SK-N-DZ (cell line): ENCODE measurements at regions not wholly inside any gene's neighbourhood (a gene's known extent, or its start where the extent isn't known, plus 50 kb on each side); places are given as distances from the start of the nearest gene placed in this dataset.

Experiments
- DNase-seq: peaks from one replicate; pipeline ENCODE4 v3.0.0-alpha.2; 2015; ENCODE audit warnings: low spot score

GRCh38 chr4:102440498-102440897, 60.7 kb upstream of the NFKB1 start:
- DNase-seq: no peak

DNA sequence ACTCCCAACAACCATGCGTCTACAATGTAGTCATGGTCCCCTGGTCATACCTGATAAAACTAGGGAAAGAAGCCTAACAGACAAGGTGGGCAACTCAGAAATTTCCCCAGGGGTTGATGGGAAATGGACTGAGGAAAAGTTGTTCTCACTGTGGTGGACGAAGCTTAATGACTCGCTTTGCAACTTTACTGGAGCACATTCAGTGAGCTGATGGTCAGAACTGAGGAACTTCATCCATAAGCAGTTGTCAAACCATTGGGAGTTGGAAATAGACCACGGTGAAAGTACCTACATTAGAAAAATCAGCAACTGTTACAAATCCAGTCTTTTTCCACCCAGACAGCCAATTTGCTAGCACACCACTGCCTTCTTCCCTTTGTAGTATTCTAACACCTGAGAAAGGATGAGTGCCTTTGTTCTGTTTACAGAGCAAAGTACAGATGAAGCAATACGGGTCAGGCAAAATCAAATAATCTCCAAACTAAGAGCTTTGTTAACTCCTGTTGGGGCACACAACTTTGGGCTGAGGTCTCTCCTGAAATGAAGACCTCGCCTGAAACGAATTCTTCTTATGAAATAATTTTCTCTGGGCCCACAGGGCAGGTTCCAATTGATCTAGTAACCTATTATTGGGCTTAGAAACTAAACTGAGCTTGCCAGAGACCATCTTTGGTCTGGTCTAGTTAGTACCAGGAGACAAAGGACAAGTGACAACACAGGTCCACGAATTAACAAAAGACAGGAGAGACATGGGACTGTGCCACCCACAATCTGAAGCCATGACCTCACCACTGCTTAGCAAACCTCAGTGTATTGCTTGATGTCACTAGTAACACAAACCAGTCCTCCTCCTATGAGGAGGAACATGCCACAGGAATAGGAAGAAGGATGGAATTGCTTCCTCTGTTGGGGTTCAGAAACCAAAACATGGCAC, 58.9 kb upstream of the NFKB1 start:
- no peak for DNase-seq

DNA sequence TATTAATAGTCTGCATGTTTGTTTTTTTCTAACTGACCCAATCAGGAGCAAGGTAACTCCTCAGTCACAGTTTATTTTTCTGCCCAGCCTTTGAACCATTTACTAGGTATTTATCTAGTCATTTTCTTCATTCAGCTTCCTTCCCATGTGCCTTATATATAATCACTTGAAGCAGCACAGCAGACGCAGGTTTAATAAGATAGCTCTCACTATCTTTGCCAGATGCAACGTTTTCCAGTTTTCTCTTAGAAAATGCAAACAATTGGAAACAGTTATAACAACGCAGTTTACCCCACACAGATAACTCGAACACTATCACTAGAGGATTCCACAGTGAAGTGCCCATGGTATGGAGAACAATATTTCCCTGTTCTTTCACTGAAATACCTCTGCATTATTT, 56.4 kb upstream of the NFKB1 start:
- DNase-seq: no peak

DNA sequence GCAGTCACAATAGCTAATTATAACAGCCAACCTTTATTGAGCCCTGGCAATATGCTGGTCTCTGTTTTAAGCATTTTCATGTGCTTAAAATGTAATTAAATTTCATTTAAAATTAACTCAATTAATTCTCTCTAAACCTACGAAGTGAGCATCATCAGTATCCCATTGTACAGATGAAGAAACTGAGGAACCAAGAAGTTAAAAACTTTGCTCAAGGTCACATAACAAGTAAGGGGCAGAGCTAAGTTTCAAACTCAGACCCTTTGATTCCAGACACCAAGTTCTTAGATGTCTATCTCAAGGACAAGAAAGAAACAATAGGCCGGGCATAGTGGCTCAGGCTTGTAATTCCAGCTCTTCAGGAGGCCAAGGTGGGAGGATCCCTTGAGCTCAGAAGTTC, 55.9 kb upstream of the NFKB1 start:
- no peak for DNase-seq

DNA sequence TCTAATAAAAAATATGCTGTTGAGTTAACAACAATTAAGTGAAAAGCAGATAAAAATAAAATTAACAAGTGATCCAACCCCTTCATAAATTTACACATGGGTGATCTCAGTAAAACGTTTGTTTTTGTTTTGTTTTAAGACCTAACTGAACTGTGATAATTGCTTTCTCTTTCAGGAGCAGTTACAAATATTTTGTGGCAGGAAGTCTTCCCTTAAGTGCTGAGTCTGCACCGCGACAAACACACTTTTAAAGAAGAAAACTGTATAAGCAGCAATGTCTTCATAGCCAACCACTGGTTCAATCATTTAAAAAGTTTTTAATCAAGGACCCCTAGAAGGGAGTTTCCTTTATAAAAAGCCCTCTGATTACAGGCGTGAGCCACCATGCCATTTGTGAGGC, 53.7 kb upstream of the NFKB1 start:
- no peak for DNase-seq

DNA sequence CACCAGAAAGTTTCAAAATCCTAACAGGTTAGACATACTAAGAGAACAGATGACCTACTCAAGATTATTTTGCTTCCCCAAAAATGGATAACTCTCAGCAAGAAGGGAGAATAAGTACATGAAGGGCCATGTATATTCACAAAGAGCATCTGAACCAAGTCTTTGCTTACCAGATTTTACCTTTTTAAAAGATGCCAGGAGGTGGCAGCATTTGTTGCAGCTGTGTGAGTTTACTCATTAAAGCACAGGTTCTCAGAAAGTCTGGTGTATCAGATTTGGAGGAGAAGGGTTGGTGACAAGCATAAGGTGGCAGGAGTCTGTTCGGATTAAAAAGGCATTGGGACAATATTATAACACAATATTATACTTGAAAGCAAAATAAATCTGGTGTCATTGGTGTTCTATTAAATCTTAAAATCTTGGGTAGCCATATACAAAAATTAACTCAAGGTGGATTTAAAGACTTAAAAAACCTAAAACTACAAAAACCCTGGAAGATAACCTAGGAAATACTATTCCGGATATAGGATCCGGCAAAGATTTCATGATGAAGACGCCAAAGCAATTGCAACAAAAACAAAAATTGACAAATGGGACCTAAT, 51.3 kb upstream of the NFKB1 start:
- DNase-seq: peak; percentile 60

DNA sequence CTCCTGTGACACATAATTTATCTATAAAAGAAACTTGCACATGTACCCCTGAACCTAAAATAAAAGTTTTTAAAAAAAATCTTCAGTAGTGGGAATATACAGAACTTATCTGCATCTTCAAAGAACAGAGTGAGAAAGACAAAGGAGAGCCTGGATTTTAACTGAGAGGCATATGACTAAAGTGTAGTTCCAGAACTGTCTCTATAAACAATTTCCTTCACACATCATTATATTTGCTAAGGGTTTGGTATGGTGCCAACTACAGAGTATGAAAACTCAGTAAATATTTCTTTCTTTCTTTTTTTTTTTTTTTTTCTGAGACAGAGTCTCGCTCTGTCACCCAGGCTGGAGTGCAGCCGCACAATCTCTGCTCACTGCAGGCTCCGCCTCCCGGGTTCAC, 49.9 kb upstream of the NFKB1 start:
- DNase-seq: no peak
